Daoy (cell line): ENCODE measurements at regions not wholly inside any gene's neighbourhood (a gene's known extent, or its start where the extent isn't known, plus 50 kb on each side); places are given as distances from the start of the nearest gene placed in this dataset.
"Not testable (repeated sequence)": the region's sequence is repeated elsewhere in the genome, so short reads cannot be mapped to it uniquely, and the experiment has no call there.

Source experiments
- DNase-seq: peaks from one replicate; pipeline ENCODE4 v3.0.0-alpha.2; 2015; ENCODE audit warnings: low read depth

DNA sequence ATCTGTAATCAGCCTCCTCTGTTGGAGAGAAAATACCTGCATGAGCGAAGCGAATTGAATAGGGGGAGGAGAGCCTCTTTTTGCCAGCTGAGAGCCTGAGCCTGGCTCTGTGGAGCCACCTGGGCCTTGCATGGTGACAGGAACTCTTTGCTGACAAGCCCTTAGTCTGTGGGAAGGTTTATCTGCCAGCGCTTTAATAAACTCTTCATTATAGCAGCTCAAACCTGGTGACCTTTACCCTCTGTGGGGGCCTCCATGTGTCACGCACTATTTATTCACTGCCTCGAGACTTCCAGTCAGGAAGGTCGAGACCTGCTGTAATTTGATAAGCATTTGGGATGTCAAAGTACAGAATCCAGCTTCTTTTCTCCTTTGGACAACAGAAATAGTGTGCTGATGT, 282.6 kb downstream of the CBLN1 start:
- no peak for DNase-seq

GRCh38 chr16:48997946-48998345, 283.7 kb downstream of the CBLN1 start:
- no peak for DNase-seq

- DNase-seq: no peak
Observed at GRCh38 chr16:48997081-48997615, 284.5 kb downstream of the CBLN1 start.

- DNase-seq: no peak
Observed at GRCh38 chr16:48978501-48978900, 303.1 kb downstream of the CBLN1 start.

- no peak for DNase-seq
Observed at GRCh38 chr16:48972236-48972635, 309.4 kb downstream of the CBLN1 start.

DNA sequence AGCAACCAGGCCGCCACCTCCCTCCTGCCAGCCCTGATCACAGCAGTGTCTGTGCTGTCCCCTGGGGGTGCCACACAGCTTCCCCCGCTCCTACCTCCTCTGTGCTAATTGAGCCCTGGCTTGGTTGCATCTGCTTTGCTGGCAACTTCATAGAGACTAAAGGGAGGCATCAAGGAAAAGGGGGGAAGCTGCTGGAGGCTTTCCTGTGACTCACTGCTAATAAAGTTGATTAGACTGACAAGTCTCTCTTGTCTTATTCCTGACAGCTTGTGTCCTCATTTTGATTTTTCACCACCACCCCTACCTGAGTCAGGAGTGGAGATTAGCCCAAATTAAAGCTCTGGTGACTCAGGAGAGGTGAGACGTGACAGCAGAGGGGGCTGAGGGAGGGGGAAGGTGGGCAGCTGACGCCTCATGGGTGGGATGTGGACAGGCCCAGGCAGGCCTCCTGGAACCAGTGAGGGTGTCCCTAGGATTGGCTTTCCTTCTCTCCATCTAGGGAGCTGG, 310.0 kb downstream of the CBLN1 start:
- DNase-seq: peak; percentile 32

GRCh38 chr16:48970216-48970615, 311.4 kb downstream of the CBLN1 start:
- no peak for DNase-seq

- no peak for DNase-seq
Observed at GRCh38 chr16:48969611-48970010, 312.0 kb downstream of the CBLN1 start.

GRCh38 chr16:48965386-48965785, 316.3 kb downstream of the CBLN1 start:
- peak; percentile 30 for DNase-seq

DNA sequence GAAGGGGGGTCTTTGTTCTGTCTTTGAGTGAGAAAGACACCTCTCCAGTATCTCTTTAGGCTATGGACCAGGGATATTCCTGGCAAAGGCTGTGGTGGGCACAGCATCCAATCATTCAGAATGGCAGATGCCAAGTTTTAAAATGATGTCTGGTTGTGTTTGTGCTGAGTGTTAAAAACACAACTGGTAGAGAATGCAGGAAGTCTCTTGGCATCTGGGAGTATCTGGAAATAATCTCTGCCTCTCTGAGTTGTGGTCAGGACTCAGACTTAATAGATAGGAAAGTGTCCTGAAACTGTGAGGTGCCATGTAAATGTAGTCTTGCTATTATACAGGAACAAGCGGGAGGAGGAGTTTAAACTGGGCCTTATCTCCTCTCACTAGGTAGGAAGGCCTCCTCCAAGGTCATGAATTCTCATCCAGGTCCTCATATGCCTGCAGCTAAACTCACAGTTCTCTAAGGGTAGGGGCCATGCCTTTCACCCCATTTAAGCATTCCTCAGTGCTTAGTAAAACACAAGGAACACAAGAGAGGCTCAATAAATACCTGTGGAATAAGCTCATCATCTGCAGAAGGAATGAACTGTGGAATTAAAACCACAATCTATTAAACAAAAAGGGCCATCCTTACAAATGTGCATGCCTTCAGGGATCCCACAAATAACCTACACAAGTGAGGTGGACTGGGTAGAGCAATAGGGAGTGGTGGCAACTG, 317.6 kb downstream of the CBLN1 start:
- DNase-seq: peak; percentile 76

DNA sequence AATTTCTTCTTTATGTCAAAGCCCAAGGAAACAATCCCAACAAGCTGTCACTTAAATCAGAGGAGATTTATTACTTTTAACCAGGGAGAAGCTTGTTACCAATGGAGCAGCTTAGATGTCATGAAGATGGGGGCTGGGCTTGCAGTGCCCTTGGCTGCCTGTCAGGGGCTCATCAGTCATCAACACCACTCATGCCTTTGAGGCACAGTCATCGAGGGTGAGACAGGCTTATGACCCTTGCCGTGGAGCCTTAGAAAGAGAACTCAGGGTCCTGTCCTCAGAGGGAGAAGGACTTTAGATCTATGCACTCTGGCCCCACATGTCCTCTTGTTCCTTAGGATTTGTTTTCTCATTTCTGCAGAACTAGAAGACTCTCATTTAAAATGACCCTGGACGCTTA, 318.3 kb downstream of the CBLN1 start:
- peak; percentile 64 for DNase-seq

- DNase-seq: peak; percentile 43
Observed at GRCh38 chr16:48961546-48961945, 320.1 kb downstream of the CBLN1 start.

- no peak for DNase-seq
Observed at GRCh38 chr16:48960830-48961229, 320.8 kb downstream of the CBLN1 start.

GRCh38 chr16:48959747-48960146, 321.9 kb downstream of the CBLN1 start:
- DNase-seq: no peak

DNA sequence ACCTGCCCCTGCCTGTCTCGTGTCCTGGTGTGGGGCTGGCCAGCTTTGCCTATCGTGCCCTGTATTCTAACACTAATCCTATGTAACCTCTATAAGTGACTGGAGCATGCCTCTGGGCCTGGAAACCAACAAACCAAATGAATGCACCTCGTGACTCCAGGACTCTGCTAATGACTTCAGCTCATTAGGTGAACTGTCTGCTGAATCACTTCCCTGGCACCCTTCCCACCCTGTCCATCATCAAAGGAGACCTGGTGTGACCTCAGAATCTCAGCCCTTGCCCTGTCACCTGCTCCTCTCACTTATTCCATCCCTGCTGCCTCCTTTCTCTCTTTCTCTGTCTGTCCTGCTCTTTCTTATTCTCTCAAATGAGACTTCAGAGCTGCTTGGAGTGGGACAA, 322.4 kb downstream of the CBLN1 start:
- DNase-seq: peak; percentile 15

GRCh38 chr16:48958681-48959080, 323.0 kb downstream of the CBLN1 start:
- DNase-seq: no peak

GRCh38 chr16:48956620-48957019, 325.0 kb downstream of the CBLN1 start:
- DNase-seq: no peak

DNA sequence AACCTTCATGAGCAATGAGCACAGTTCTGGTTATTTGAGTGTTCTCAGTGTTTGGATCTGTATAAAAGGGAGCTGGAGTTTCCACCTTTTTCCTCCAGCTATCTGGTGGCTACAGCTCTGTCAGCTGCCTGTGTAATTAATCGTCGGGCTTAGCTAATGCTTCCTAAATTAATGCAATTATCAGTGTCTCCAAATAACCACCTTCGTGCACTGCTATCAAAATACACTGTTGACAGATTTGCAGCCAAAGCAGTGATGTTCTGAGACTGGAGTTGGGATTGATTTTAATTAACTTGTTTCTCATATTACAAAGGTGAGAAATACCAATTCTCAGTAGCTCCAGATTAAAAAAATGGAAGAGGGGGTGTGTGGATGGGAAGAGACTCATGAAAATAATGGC, 325.8 kb downstream of the CBLN1 start:
- no peak for DNase-seq

DNA sequence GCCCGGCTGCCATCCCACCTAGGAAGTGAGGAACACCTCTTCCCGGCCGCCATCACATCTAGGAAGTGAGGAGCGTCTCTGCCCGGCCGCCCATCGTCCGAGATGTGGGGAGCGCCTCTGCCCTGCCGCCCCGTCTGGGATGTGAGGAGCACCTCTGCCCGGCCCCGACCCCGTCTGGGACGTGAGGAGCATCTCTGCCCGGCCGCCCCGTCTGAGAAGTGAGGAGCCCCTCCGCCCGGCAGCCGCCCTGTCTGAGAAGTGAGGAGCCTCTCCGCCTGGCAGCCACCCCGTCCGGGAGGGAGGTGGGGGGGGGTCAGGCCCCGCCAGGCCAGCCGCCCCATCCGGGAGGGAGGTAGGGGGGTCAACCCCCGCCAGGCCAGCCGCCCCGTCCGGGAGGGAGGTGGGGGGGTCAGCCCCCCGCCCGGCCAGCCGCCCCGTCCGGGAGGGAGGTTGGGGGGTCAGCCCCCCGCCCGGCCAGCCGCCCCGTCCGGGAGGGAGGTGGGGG, 330.0 kb downstream of the CBLN1 start:
- DNase-seq: not testable (repeated sequence)

DNA sequence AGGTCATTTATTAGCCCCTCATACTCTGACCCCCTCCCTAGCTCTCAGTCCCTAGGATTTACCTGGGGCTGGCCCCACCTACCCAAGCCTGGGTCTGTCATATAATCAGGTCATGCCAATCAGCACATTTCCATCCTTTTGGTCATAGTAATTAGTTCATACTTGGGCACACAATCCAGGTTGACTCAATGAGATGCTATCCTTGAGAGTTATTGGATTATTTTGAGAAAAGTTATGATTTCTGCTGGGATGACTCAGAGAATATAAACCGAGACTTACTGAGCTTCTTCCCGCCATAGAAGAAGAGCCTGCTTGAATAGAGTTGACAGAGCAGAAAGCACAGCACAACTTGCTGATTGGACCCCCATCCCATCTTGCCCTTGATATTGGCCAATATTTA, 331.5 kb downstream of the CBLN1 start:
- DNase-seq: no peak

- peak; percentile 43 for DNase-seq
Observed at GRCh38 chr16:48949636-48950035, 332.0 kb downstream of the CBLN1 start.

GRCh38 chr16:48948911-48949310, 332.7 kb downstream of the CBLN1 start:
- no peak for DNase-seq

DNA sequence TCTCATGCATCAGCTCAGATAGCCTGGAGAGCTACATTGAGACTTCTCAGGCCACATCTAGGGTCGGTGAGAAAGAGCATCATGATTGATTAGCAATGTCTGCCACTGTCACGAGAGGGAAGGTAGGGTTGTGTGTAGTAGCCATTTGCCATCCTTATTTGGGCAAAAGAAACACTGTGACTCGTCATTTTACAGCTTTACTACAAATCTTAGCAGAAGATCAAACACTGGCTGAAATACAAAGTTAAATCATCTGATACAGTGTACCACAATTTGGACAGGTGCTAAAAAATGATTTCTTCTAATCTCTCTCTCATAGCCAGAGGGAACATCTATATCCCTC, 334.3 kb downstream of the CBLN1 start:
- no peak for DNase-seq
